ENCODE measurements at regions not wholly inside any gene's neighbourhood (a gene's known extent, or its start where the extent isn't known, plus 50 kb on each side); places are given as distances from the start of the nearest gene placed in this dataset.

GRCh38 chr2:102932501-102932900 lies 170.7 kb downstream of the TMEM182 start (continued):
- TF ChIP-seq MAX (IDR thresholded peaks at IDR 0.05): no peak
- no peak for TF ChIP-seq ZNF274 (IDR thresholded peaks at IDR 0.05; ENCODE audit: low read depth, low read length)

- no TSS peak for BruUV-seq (replicated peaks)
- intact Hi-C loops (cut with micrococcal nuclease): no loop called here
Measured at GRCh38 chr2:102939207-102939606, 177.4 kb downstream of the TMEM182 start.

More at GRCh38 chr2:102939207-102939606, 177.4 kb downstream of the TMEM182 start:
- Histone ChIP-seq H2AFZ (ENCODE audit: low read depth, low read length, poor library complexity, severe bottlenecking) (no peak overlapping the region), H3K4me2 (ENCODE audit: low read length) (no peak overlapping the region), H3K4me3 (replicated peaks in 1 of 2; ENCODE audit: low read depth in 1 of 2, low read length in 2 of 2) (no peak overlapping the region), H3K27ac (ENCODE audit: low read depth, low read length) (no peak overlapping the region), H3K9me3 (ENCODE audit: control insufficient read depth in 1 of 2, insufficient read depth in 1 of 2, low read depth in 1 of 2, low read length in 2 of 2) (peaks cover 0 to 7% of the 10 kb centered on the region in 2 experiments; a peak in 1 of 4 replicates), H3K4me1 (ENCODE audit: control insufficient read depth in 1 of 2, insufficient read depth in 2 of 2, low read length in 2 of 2) (no peaks in the 10 kb centered on the region), H3K79me2 (ENCODE audit: insufficient read depth, low read length) (no peaks in the 10 kb centered on the region), H3K27me3 (ENCODE audit: insufficient read depth, low read length) (no peaks in the 10 kb centered on the region), H4K20me1 (ENCODE audit: insufficient read depth) (no peaks in the 10 kb centered on the region), H3K36me3 (ENCODE audit: control insufficient read depth in 1 of 2, insufficient read depth in 2 of 2, low read length in 2 of 2) (no peaks in the 10 kb centered on the region), H3K9me2 (ENCODE audit: insufficient read depth) (no peaks in the 10 kb centered on the region), H3K9ac (ENCODE audit: low read length) (no peak overlapping the region)
- ChIA-PET POLR2A (no interaction called here), CTCF (no interaction called here), RAD21 (ENCODE audit: low non-redundant PET in 1 of 2, low total read pairs in 2 of 2, uncharacterized antibody in 2 of 2, unreplicated experiment in 2 of 2) (no interaction called here)
- TF ChIP-seq SIN3A (IDR thresholded peaks at IDR 0.05; ENCODE audit: low read depth) (no peak), CTCF (IDR thresholded peaks at IDR 0.05 in 2 of 3, conservative IDR thresholded peaks at IDR 0.05 in 1 of 3; ENCODE audit: borderline replicate concordance in 1 of 3, insufficient read depth in 1 of 3, low read depth in 2 of 3, low read length in 2 of 3) (no peak), YY1 (IDR thresholded peaks at IDR 0.05; ENCODE audit: extremely low read depth, insufficient replicate concordance, low read depth, low read length) (no peak), ELF1 (IDR thresholded peaks at IDR 0.05; ENCODE audit: borderline replicate concordance, low read depth) (no peak), EZH2 (IDR thresholded peaks at IDR 0.05) (no peak)
- TF ChIP-seq, protein P1, sequence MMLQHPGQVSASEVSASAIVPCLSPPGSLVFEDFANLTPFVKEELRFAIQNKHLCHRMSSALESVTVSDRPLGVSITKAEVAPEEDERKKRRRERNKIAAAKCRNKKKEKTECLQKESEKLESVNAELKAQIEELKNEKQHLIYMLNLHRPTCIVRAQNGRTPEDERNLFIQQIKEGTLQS (IDR thresholded peaks at IDR 0.05): no peak
- ATAC-seq (no peak), DNase-seq (ENCODE audit: low read depth, low spot score) (no peak)

Measured in HCT116 (cell line).